Lower leg skin (tissue), 3 donors: ENCODE measurements at regions not wholly inside any gene's neighbourhood (a gene's known extent, or its start where the extent isn't known, plus 50 kb on each side); places are given as distances from the start of the nearest gene placed in this dataset.

Experiments used
- CTCF ChIP-seq, 3 donors: fragments of 450-650 bp; IDR thresholded peaks; one replicate each; pipeline ENCODE4 v1.5.1; 2016; ENCODE audit warnings: antibody characterized with exemption in 3 of 3, mild to moderate bottlenecking in 3 of 3, moderate library complexity in 2 of 3
- POLR2A ChIP-seq, 2 donors: fragments of 450-650 bp; IDR thresholded peaks; one replicate each; pipeline ENCODE4 v1.6.1; 2016 to 2017; ENCODE audit warnings: antibody characterized with exemption in 2 of 2, mild to moderate bottlenecking in 1 of 2, moderate library complexity in 1 of 2

- TF ChIP-seq CTCF (IDR thresholded peaks at IDR 0.05) (no peak), POLR2A (IDR thresholded peaks at IDR 0.05) (no peak)
These were observed 74.7 kb upstream of the FAM169A start for GRCh38 chr5:74940782-74941353.
